Subcutaneous abdominal adipose tissue (tissue), 5 donors: ENCODE measurements at regions not wholly inside any gene's neighbourhood (a gene's known extent, or its start where the extent isn't known, plus 50 kb on each side); places are given as distances from the start of the nearest gene placed in this dataset.

Experiments
- H3K27ac ChIP-seq: one replicate; pipeline ENCODE4 v1.7.0; 2013; ENCODE audit warnings: low read depth, mild to moderate bottlenecking, inconsistent platforms, low read length, moderate library complexity
- H3K27me3 ChIP-seq, 5 donors: one replicate each; pipeline ENCODE4 v1.7.0; 2013; ENCODE audit warnings: low read length in 5 of 5, inconsistent platforms in 1 of 5; ENCODE audit not compliant: control insufficient read depth in 5 of 5, insufficient read depth in 4 of 5
- H3K36me3 ChIP-seq, 5 donors: one replicate each; pipeline ENCODE4 v1.7.0; 2013; ENCODE audit warnings: low read length in 5 of 5; ENCODE audit not compliant: control insufficient read depth in 5 of 5, insufficient read depth in 5 of 5
- H3K4me1 ChIP-seq, 5 donors: one replicate each; pipeline ENCODE4 v1.7.0; 2013; ENCODE audit warnings: low read length in 5 of 5, mild to moderate bottlenecking in 3 of 5, moderate library complexity in 1 of 5; ENCODE audit not compliant: control insufficient read depth in 5 of 5, insufficient read depth in 5 of 5
- H3K4me3 ChIP-seq, 5 donors: one replicate each; pipeline ENCODE4 v1.7.0; 2013; ENCODE audit warnings: low read length in 5 of 5, low read depth in 1 of 5
- H3K9ac ChIP-seq, 5 donors: one replicate each; pipeline ENCODE4 v1.7.0; 2013; ENCODE audit warnings: low read length in 5 of 5, mild to moderate bottlenecking in 4 of 5, moderate library complexity in 3 of 5
- H3K9me3 ChIP-seq, 5 donors: one replicate each; pipeline ENCODE4 v1.7.0; 2013; ENCODE audit warnings: low read length in 5 of 5; ENCODE audit not compliant: control insufficient read depth in 5 of 5
- donor health status: healthy.
- donor health status: healthy.
- donor health status: healthy.
- donor health status: healthy.
- donor health status: healthy.

GRCh38 chr3:110528305-110529121 lies 543.1 kb upstream of the NECTIN3 start:
- no peaks in the 10 kb centered on the region for H3K9me3 ChIP-seq
- no peaks in the 10 kb centered on the region for H3K4me1 ChIP-seq
- H3K36me3 ChIP-seq, result no peaks in the 10 kb centered on the region
- no peak overlapping the region for H3K27ac ChIP-seq
- H3K9ac ChIP-seq, result no peak overlapping the region
- no peaks in the 10 kb centered on the region for H3K27me3 ChIP-seq
- no peak overlapping the region for H3K4me3 ChIP-seq

GRCh38 chr3:110530902-110531301 lies 540.7 kb upstream of the NECTIN3 start:
- Histone ChIP-seq H3K4me3 (no peak overlapping the region), H3K9me3 (no peaks in the 10 kb centered on the region), H3K27me3 (no peaks in the 10 kb centered on the region), H3K27ac (no peak overlapping the region), H3K36me3 (no peaks in the 10 kb centered on the region), H3K4me1 (no peaks in the 10 kb centered on the region), H3K9ac (no peak overlapping the region)

- Histone ChIP-seq H3K27ac (no peak overlapping the region), H3K9ac (no peak overlapping the region), H3K9me3 (no peaks in the 10 kb centered on the region), H3K27me3 (no peaks in the 10 kb centered on the region), H3K36me3 (no peaks in the 10 kb centered on the region), H3K4me3 (no peak overlapping the region), H3K4me1 (no peaks in the 10 kb centered on the region)
These were observed 538.5 kb upstream of the NECTIN3 start for GRCh38 chr3:110533089-110533488.

- Histone ChIP-seq H3K4me1 (no peaks in the 10 kb centered on the region), H3K27me3 (no peaks in the 10 kb centered on the region), H3K4me3 (no peak overlapping the region), H3K9me3 (no peaks in the 10 kb centered on the region), H3K9ac (no peak overlapping the region), H3K36me3 (no peaks in the 10 kb centered on the region), H3K27ac (no peak overlapping the region)
These were observed 529.0 kb upstream of the NECTIN3 start for GRCh38 chr3:110542552-110543150.

GRCh38 chr3:110544730-110545129 lies 526.9 kb upstream of the NECTIN3 start:
- H3K27ac ChIP-seq, result no peak overlapping the region
- no peaks in the 10 kb centered on the region for H3K4me1 ChIP-seq
- no peaks in the 10 kb centered on the region for H3K27me3 ChIP-seq
- no peaks in the 10 kb centered on the region for H3K36me3 ChIP-seq
- H3K9ac ChIP-seq, result no peak overlapping the region
- no peaks in the 10 kb centered on the region for H3K9me3 ChIP-seq
- H3K4me3 ChIP-seq, result no peak overlapping the region

GRCh38 chr3:110550511-110550910 lies 521.1 kb upstream of the NECTIN3 start:
- Histone ChIP-seq H3K27ac (no peak overlapping the region), H3K9me3 (no peaks in the 10 kb centered on the region), H3K4me3 (no peak overlapping the region), H3K4me1 (no peaks in the 10 kb centered on the region), H3K9ac (no peak overlapping the region), H3K27me3 (no peaks in the 10 kb centered on the region), H3K36me3 (no peaks in the 10 kb centered on the region)

GRCh38 chr3:110562621-110563020 lies 509.0 kb upstream of the NECTIN3 start:
- Histone ChIP-seq H3K4me3 (no peak overlapping the region), H3K27ac (no peak overlapping the region), H3K9me3 (peaks cover 0 to 4% (median 0%) of the 10 kb centered on the region in 5 donors), H3K9ac (no peak overlapping the region), H3K27me3 (no peaks in the 10 kb centered on the region), H3K4me1 (peaks cover 0 to 9% (median 0%) of the 10 kb centered on the region in 5 donors), H3K36me3 (no peaks in the 10 kb centered on the region)

GRCh38 chr3:110564674-110565073 lies 506.9 kb upstream of the NECTIN3 start:
- Histone ChIP-seq H3K27ac (no peak overlapping the region), H3K27me3 (no peaks in the 10 kb centered on the region), H3K9ac (no peak overlapping the region), H3K9me3 (peaks cover 0 to 4% (median 0%) of the 10 kb centered on the region in 5 donors), H3K4me1 (peaks cover 0 to 9% (median 0%) of the 10 kb centered on the region in 5 donors), H3K4me3 (no peak overlapping the region), H3K36me3 (no peaks in the 10 kb centered on the region)

- peaks cover 0 to 15% (median 0%) of the 10 kb centered on the region in 5 donors for H3K4me1 ChIP-seq
- no peaks in the 10 kb centered on the region for H3K27me3 ChIP-seq
- H3K9ac ChIP-seq, result no peak overlapping the region
- no peak overlapping the region for H3K27ac ChIP-seq
- no peak overlapping the region for H3K4me3 ChIP-seq
- no peaks in the 10 kb centered on the region for H3K36me3 ChIP-seq
- H3K9me3 ChIP-seq, result no peaks in the 10 kb centered on the region
These were observed 504.6 kb upstream of the NECTIN3 start for GRCh38 chr3:110567029-110567428.

GRCh38 chr3:110568246-110568645 lies 503.4 kb upstream of the NECTIN3 start:
- H3K9ac ChIP-seq, result no peak overlapping the region
- no peaks in the 10 kb centered on the region for H3K27me3 ChIP-seq
- no peaks in the 10 kb centered on the region for H3K36me3 ChIP-seq
- H3K9me3 ChIP-seq, result no peaks in the 10 kb centered on the region
- no peak overlapping the region for H3K4me3 ChIP-seq
- peaks cover 0 to 6% (median 0%) of the 10 kb centered on the region in 5 donors for H3K4me1 ChIP-seq
- H3K27ac ChIP-seq, result no peak overlapping the region
